IPS DF 4.7 (cell line): ENCODE measurements at regions not wholly inside any gene's neighbourhood (a gene's known extent, or its start where the extent isn't known, plus 50 kb on each side); places are given as distances from the start of the nearest gene placed in this dataset.

ENCODE experiments used
- DNase-seq: peaks from one replicate; pipeline ENCODE4 v3.0.0-alpha.2; 2013; ENCODE audit warnings: low spot score; ENCODE audit errors: extremely low read depth

DNA sequence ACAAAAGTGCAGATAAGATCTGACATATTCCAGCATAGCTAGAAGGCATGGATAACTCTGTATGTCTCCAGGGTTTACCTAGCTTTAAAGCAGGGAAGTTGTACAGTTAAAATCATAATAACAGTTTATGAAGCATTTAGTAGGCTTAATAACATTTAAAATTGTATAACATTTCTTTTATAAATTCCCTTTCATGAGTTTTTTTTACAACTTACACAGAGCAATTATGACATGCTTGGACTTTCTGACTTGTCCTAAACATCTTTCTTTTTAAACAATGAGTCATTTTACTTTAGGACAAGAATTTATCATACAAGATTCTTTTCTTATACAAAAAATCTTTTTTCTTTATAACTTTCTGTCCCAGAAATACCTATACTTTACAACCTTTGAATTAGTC is 408.5 kb upstream of the NEGR1 start:
- no peak for DNase-seq

DNA sequence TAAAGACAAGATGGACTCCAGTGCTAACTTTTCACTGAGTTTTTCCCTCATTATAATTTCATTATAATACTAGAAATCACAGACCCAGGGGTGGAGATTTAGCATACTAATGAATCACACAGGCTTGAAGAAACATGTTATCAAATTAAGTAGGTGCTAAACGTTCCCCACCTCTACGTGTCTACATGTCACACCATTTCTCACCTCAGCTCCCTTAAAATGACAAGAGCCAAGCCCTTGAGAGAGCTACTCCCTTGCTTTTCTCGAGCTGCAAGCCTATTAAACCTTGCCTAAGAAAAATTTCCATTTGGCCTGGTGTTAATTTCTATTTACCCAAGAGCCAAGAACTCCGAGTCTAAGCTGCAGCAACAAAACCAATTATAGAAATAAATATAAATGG is 396.3 kb upstream of the NEGR1 start:
- DNase-seq: no peak

DNA sequence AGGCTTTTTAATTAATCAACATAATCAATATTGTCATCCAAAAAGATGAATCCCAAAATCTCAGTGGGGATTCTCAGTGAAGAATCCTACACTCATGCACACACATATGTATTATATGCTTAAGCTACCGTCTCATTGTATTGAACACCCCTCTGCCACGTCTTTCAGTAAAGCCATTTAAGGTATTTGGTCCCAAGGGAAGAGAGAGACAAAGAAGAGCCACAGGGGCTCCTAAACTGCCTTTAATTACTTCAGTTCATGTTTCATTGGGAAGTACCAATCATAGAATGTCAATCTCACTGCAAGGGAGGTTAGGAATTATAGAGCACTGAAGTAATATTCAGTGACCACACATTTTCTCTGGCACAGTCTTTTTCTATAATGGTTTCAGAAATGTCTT is 388.6 kb upstream of the NEGR1 start:
- DNase-seq: peak; percentile 16

- no peak for DNase-seq
Measured at GRCh38 chr1:72662918-72663317, 380.6 kb upstream of the NEGR1 start.

DNA sequence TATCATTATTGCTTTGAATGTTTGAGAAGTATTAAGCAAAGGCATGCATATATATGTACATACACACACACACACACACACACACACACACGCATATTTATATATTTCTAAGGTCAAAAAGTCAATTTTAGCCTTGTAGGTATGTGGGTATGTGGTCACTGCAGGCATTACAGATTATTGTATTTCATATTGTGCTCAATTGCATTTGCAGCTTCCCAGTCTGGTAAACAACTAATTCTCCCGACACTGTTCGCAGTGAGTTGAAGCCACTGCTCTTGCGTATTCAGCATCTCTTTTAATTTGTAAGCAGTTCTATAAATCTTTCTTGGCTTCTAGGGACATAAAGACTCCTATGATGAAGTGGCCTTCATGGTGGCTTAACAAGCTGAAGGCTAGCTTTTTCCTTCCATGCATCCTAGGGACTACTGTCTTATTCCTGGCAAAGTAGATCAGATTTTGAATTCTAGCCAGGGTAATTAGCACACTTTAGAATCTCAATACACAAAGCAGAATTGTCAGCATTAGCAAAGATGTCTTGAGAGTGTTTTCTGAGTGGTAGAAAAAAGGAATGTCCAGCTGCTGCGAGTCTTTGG is 368.6 kb upstream of the NEGR1 start:
- no peak for DNase-seq

DNA sequence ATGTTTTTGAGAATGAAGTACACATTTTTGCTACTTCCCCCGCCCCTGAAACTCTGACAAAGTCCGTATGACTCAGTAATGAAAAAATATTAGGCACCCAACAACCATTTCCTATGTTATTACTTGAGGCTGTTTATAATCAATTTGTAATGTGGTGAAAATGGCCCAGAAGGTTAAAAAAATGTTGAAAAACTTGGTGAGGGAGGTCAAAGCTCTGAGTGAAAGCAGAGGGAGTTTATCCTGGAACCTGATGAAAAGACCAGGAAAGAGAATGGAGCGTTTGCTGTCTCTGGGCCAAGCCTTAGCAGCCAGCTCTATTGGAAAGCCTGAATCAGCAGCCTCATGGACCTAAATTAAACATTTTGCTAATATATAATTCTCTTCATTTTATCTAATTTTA is 367.7 kb upstream of the NEGR1 start:
- DNase-seq: no peak

- no peak for DNase-seq
Measured at GRCh38 chr1:72649211-72649888, 367.0 kb upstream of the NEGR1 start.

- no peak for DNase-seq
Measured at GRCh38 chr1:72648465-72648864, 366.1 kb upstream of the NEGR1 start.

DNA sequence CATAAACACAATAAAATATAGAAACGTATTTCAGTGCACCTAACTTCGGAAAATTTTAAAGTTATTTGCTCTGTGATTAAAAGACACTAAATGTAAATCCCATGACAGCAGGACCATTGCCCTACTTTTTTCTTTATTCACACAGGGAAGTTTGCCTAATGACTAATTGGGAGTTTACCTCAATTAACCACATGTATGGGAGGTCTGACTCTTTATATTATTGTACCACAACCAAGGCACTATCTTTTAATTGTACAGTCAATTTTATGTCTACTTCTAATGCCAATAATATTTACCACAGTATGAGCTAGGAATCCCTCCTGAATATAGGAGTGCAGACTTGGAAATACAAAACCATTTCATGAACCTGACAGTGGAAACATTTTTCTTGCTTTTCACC is 360.8 kb upstream of the NEGR1 start:
- no peak for DNase-seq

GRCh38 chr1:72637593-72637992 is 355.3 kb upstream of the NEGR1 start:
- DNase-seq: no peak

DNA sequence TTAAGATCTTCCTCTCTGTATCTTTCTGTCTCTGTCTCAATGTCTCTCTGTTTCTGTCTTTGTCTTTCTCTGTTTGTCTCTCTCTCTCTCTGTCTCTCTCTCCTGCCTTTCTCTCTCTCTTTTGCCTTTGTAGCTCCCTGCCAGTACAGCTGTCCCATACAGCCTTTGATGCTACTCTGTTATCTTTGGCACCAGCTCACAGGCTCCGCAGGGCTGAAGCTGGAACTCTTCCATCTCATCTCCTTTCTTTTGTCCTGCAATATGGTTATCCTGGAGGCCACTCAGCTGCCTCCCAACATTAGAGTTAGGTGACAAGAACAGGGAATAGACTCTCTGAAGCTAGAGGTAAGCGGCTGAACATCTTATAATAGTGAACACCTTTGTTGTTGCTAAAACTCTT is 354.3 kb upstream of the NEGR1 start:
- no peak for DNase-seq

GRCh38 chr1:72635719-72636118 is 353.4 kb upstream of the NEGR1 start:
- no peak for DNase-seq

DNA sequence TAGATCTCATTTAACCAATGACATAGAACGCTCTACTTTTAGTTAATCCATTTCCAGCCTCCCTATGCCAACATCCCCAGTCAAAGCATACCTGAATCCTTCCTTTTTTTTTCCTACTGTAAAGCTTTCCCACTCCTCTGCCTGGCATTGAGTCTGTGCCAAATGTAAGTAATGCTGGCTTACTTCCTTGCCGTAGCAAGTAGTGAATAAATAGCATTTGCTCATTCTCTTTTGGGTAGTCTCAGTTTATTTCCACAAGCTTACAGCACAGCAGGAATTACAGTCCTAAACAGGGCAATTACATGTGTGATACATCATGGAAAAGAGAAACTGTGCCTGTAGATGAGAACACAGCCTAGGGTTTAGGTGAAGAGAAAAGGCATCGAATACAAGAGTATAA is 352.6 kb upstream of the NEGR1 start:
- DNase-seq: no peak

GRCh38 chr1:72631449-72631848 is 349.1 kb upstream of the NEGR1 start:
- DNase-seq: no peak

DNA sequence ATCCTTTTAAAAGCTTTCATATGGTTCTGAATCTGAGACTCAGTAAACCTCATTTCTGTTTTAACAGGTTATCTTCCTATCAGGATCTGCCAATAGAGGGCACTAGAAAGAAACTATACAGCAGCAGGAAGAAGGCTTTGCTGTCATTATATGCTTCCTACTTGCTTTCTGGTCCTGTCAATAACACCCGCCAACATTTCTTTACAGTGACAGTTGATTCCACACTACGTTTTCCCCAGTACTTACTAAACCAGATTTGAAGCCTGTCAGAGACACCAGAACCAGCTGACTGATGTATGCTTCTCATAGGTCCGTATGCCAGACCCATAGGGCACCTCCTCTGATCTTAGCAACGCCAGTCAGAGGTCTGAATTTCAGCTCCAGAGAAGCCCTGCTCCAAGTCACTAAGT is 341.0 kb upstream of the NEGR1 start:
- DNase-seq: no peak

DNA sequence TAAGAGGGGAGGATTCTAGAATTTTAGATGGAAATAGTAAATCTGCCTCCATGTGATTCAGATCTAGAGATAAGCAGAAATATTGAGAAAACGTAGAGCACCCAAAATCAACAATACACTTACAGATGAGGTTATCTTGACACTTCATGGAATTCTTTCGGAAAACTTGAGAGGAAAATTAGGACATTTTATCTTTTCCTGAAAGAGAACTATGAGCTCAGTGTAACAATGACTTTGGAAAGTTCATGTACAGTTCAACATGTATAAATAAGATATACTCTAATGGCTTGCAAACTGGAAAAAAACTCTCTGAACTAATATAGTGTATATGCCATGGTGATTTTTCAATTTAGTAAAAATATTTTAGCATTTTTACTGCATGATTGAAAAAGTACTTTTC is 338.1 kb upstream of the NEGR1 start:
- no peak for DNase-seq

GRCh38 chr1:72606216-72606810 is 324.0 kb upstream of the NEGR1 start:
- no peak for DNase-seq

GRCh38 chr1:72601035-72601674 is 318.8 kb upstream of the NEGR1 start:
- DNase-seq: no peak

DNA sequence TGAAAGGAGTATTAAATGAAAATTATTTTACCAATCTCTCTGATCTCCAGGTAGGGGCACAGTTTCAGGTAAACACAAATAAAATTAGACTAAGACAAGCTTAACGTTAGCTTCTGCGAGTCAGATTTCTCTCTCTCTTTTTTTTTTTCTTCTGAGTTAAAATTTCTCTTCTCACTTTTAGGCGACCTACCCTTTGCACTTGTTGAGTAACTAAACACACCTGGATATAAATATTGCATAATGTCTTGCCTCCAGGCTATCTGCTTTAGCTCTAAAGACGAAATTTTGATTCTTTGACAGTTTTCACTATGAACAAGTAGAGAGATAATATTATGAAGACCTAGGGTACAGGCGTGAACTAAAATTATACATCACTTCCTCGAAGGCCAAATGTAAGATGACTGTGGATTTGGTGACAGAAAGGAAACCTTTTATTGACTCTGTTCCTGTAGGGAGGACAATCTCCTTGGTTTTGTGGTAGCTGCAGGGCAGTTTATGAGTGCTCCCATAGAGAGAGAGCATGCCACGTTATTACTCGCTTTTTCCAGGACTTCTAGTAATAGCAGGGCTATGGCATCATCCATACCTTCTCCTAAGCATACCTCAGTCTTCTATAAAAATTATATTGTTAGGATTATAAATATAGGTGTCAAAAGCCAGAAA is 303.8 kb upstream of the NEGR1 start:
- no peak for DNase-seq

DNA sequence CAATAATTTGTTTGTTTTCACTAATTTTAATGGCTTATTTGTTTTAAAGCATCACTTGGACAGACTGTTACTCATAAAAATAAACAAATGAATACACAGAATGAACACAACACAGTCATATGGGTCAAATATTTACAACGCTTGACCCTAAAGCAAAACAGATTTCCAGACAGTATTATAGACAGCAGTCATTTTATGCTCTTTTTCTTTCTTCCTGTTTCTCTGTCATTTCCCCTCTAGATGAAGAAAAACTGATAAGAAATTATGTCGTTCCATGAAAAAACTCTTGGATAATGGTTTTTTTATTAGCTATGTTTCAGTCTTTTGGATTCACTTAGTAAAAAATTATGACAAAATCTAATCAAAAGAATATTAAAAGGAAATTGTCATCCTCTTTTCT is 297.3 kb upstream of the NEGR1 start:
- no peak for DNase-seq

- no peak for DNase-seq
Measured at GRCh38 chr1:72570815-72571214, 288.5 kb upstream of the NEGR1 start.

- DNase-seq: no peak
Measured at GRCh38 chr1:72568113-72568512, 285.8 kb upstream of the NEGR1 start.
